ENCODE measurements at regions not wholly inside any gene's neighbourhood (a gene's known extent, or its start where the extent isn't known, plus 50 kb on each side); places are given as distances from the start of the nearest gene placed in this dataset.
"Not testable (repeated sequence)": the region's sequence is repeated elsewhere in the genome, so short reads cannot be mapped to it uniquely, and the experiment has no call there.

GRCh38 chrX:114087543-114087942 is 496.3 kb upstream of the HTR2C start:
- DNase-seq, result no peak

- DNase-seq, result no peak
These were observed 506.1 kb upstream of the HTR2C start for GRCh38 chrX:114077773-114078172.

GRCh38 chrX:114075073-114075673 is 508.7 kb upstream of the HTR2C start:
- DNase-seq, result no peak

- DNase-seq, result no peak
These were observed 510.0 kb upstream of the HTR2C start for GRCh38 chrX:114073926-114074325.

GRCh38 chrX:114071412-114071811 is 512.5 kb upstream of the HTR2C start:
- DNase-seq, result no peak

- DNase-seq, result no peak
These were observed 518.2 kb upstream of the HTR2C start for GRCh38 chrX:114065577-114066223.

- no peak for DNase-seq
These were observed 522.7 kb upstream of the HTR2C start for GRCh38 chrX:114061226-114061625.

- DNase-seq, result no peak
These were observed 524.9 kb upstream of the HTR2C start for GRCh38 chrX:114058988-114059418.

- DNase-seq, result not testable (repeated sequence)
These were observed 526.5 kb upstream of the HTR2C start for GRCh38 chrX:114057422-114057821.

GRCh38 chrX:114051667-114052315 is 532.1 kb upstream of the HTR2C start:
- DNase-seq, result no peak

- no peak for DNase-seq
These were observed 533.6 kb upstream of the HTR2C start for GRCh38 chrX:114050075-114050796.

GRCh38 chrX:114049063-114049462 is 534.8 kb upstream of the HTR2C start:
- no peak for DNase-seq

- DNase-seq, result no peak
These were observed 536.3 kb upstream of the HTR2C start for GRCh38 chrX:114047558-114047957.

- DNase-seq, result no peak
These were observed 537.1 kb upstream of the HTR2C start for GRCh38 chrX:114046695-114047279.

- not testable (repeated sequence) for DNase-seq
These were observed 542.4 kb upstream of the HTR2C start for GRCh38 chrX:114041470-114041869.

GRCh38 chrX:114040661-114041269 is 543.1 kb upstream of the HTR2C start:
- DNase-seq, result not testable (repeated sequence)

GRCh38 chrX:114040111-114040510 is 543.8 kb upstream of the HTR2C start:
- not testable (repeated sequence) for DNase-seq

GRCh38 chrX:114038358-114038757 is 545.5 kb upstream of the HTR2C start:
- no peak for DNase-seq

GRCh38 chrX:114037515-114037914 is 546.4 kb upstream of the HTR2C start:
- DNase-seq, result no peak

GRCh38 chrX:114028907-114029662 is 554.8 kb upstream of the HTR2C start:
- no peak for DNase-seq

- no peak for DNase-seq
These were observed 566.8 kb upstream of the HTR2C start for GRCh38 chrX:114017086-114017485.
